ENCODE measurements at regions not wholly inside any gene's neighbourhood (a gene's known extent, or its start where the extent isn't known, plus 50 kb on each side); places are given as distances from the start of the nearest gene placed in this dataset.

DNA sequence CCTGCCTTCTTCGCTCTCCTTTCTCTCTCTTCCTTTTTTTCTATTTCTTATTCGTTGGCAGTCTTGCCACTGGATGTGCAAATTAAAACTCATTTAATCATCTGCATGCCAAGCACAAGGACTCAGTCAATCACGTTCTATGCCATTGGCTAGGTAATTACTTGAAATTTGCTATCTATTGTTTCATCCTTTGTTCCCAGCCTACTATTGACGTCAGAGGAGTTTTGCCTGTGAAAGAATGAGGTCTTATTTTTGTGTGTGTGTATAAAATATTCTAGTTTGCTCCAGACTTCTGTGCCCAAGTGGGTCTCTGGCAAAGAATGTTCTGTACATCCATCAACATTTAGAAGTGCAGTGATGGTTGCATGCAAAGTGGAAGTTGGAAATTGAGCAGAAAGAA lies 132.3 kb upstream of the DOK5 start:
- TF ChIP-seq NR2F2 (IDR thresholded peaks at IDR 0.05) (no peak), ATF3 (IDR thresholded peaks at IDR 0.05) (no peak), SP1 (IDR thresholded peaks at IDR 0.05) (no peak), RAD21 (IDR thresholded peaks at IDR 0.05) (no peak), JUND (IDR thresholded peaks at IDR 0.05) (no peak), REST (IDR thresholded peaks at IDR 0.05) (no peak), YY1 (IDR thresholded peaks at IDR 0.05) (no peak), TAF1 (conservative IDR thresholded peaks at IDR 0.05) (no peak), EGR1 (IDR thresholded peaks at IDR 0.05; ENCODE audit: low read depth in 2 of 2) (no peak), FOXA1 (IDR thresholded peaks at IDR 0.05) (no peak), GABPA (IDR thresholded peaks at IDR 0.05 in 1 of 2, conservative IDR thresholded peaks at IDR 0.05 in 1 of 2) (no peak)
- TF ChIP-seq, protein P1, sequence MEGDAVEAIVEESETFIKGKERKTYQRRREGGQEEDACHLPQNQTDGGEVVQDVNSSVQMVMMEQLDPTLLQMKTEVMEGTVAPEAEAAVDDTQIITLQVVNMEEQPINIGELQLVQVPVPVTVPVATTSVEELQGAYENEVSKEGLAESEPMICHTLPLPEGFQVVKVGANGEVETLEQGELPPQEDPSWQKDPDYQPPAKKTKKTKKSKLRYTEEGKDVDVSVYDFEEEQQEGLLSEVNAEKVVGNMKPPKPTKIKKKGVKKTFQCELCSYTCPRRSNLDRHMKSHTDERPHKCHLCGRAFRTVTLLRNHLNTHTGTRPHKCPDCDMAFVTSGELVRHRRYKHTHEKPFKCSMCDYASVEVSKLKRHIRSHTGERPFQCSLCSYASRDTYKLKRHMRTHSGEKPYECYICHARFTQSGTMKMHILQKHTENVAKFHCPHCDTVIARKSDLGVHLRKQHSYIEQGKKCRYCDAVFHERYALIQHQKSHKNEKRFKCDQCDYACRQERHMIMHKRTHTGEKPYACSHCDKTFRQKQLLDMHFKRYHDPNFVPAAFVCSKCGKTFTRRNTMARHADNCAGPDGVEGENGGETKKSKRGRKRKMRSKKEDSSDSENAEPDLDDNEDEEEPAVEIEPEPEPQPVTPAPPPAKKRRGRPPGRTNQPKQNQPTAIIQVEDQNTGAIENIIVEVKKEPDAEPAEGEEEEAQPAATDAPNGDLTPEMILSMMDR (IDR thresholded peaks at IDR 0.05; ENCODE audit: low read depth, low read length, missing input control) = no peak
- TF ChIP-seq, protein P2, sequence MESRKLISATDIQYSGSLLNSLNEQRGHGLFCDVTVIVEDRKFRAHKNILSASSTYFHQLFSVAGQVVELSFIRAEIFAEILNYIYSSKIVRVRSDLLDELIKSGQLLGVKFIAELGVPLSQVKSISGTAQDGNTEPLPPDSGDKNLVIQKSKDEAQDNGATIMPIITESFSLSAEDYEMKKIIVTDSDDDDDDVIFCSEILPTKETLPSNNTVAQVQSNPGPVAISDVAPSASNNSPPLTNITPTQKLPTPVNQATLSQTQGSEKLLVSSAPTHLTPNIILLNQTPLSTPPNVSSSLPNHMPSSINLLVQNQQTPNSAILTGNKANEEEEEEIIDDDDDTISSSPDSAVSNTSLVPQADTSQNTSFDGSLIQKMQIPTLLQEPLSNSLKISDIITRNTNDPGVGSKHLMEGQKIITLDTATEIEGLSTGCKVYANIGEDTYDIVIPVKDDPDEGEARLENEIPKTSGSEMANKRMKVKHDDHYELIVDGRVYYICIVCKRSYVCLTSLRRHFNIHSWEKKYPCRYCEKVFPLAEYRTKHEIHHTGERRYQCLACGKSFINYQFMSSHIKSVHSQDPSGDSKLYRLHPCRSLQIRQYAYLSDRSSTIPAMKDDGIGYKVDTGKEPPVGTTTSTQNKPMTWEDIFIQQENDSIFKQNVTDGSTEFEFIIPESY (IDR thresholded peaks at IDR 0.05) = no peak

Data from liver (tissue), 3 donors.